HEK293 (cell line): ENCODE measurements at regions not wholly inside any gene's neighbourhood (a gene's known extent, or its start where the extent isn't known, plus 50 kb on each side); places are given as distances from the start of the nearest gene placed in this dataset.
"Not testable (repeated sequence)": the region's sequence is repeated elsewhere in the genome, so short reads cannot be mapped to it uniquely, and the experiment has no call there.

Source experiments
- CTCF ChIA-PET: fragments of 350-600 bp; formaldehyde crosslinking; extraction: SDS; loops from one replicate; lab custom pipeline; 2021; ENCODE audit warnings: antibody characterized with exemption; lab: Yijun Ruan, JAX
- POLR2A ChIA-PET: fragments of 300-600 bp; formaldehyde crosslinking; extraction: SDS; loops from one replicate; lab custom pipeline; 2020; ENCODE audit warnings: antibody characterized with exemption, inconsistent platforms; lab: Yijun Ruan, JAX
- H3K27ac ChIP-seq: fragments of 200-500 bp; sonication (Bioruptor generic); 2 replicates; pipeline ENCODE4 v1.5.1; 2014; ENCODE audit warnings: low read depth, low read length, control low read depth, inconsistent platforms; ENCODE audit errors: extremely low read depth
- H3K36me3 ChIP-seq, 2 experiments: fragments of 200-500 bp in 1 of 2; sonication (Bioruptor generic) in 1 of 2; 1 replicate in 1 of 2; 2 replicates in 1 of 2; pipeline ENCODE4 v1.5.1; 2014 to 2017; ENCODE audit warnings: inconsistent platforms in 2 of 2, low read length in 2 of 2; ENCODE audit not compliant: control insufficient read depth in 2 of 2, insufficient read depth in 1 of 2
- H3K4me1 ChIP-seq: fragments of 200-500 bp; sonication (Bioruptor generic); 2 replicates; pipeline ENCODE4 v1.5.1; 2014; ENCODE audit warnings: mild to moderate bottlenecking, low read length, inconsistent platforms; ENCODE audit not compliant: control insufficient read depth, insufficient read depth
- H3K4me3 ChIP-seq: 2 replicates; pipeline ENCODE4 v1.5.1; 2011; ENCODE audit warnings: low read depth, mild to moderate bottlenecking, control low read depth, low read length, moderate library complexity
- H3K9me3 ChIP-seq: fragments of 200-500 bp; sonication (Bioruptor generic); 2 replicates; pipeline ENCODE4 v1.5.1; 2014; ENCODE audit warnings: low read depth, low read length, inconsistent platforms; ENCODE audit not compliant: control insufficient read depth, insufficient read depth
- OVOL3 ChIP-seq: fragments of 450-650 bp; formaldehyde crosslinking; IDR thresholded peaks from 2 replicates; pipeline ENCODE4 v1.5.1; 2016; ENCODE audit warnings: missing biosample characterization, missing genetic modification characterization
- YY2 ChIP-seq: fragments of 450-650 bp; formaldehyde crosslinking; IDR thresholded peaks from 2 replicates; pipeline ENCODE4 v1.5.1; 2016; ENCODE audit warnings: missing biosample characterization, missing genetic modification characterization
- ZBTB21 ChIP-seq: fragments of 450-650 bp; formaldehyde crosslinking; IDR thresholded peaks from 2 replicates; pipeline ENCODE4 v1.5.1; 2017; ENCODE audit warnings: missing biosample characterization, missing genetic modification characterization
- ZFP69B ChIP-seq: fragments of 450-650 bp; formaldehyde crosslinking; IDR thresholded peaks from 2 replicates; pipeline ENCODE4 v1.5.1; 2016; ENCODE audit warnings: missing biosample characterization, missing genetic modification characterization
- ZNF112 ChIP-seq: fragments of 450-650 bp; formaldehyde crosslinking; IDR thresholded peaks from 2 replicates; pipeline ENCODE4 v1.5.0; 2017; ENCODE audit warnings: missing biosample characterization, missing genetic modification characterization
- ZNF202 ChIP-seq: fragments of 450-650 bp; formaldehyde crosslinking; IDR thresholded peaks from 2 replicates; pipeline ENCODE4 v1.5.1; 2016; ENCODE audit warnings: missing biosample characterization, missing genetic modification characterization, borderline replicate concordance
- ZNF214 ChIP-seq: fragments of 450-650 bp; formaldehyde crosslinking; IDR thresholded peaks from 2 replicates; pipeline ENCODE4 v1.5.1; 2017; ENCODE audit warnings: missing biosample characterization, mild to moderate bottlenecking, missing genetic modification characterization, borderline replicate concordance
- ZNF266 ChIP-seq: fragments of 450-650 bp; formaldehyde crosslinking; IDR thresholded peaks from 2 replicates; pipeline ENCODE4 v1.5.1; 2016; ENCODE audit warnings: missing biosample characterization, missing genetic modification characterization, low read depth
- ZNF488 ChIP-seq: fragments of 450-650 bp; formaldehyde crosslinking; IDR thresholded peaks from 2 replicates; pipeline ENCODE4 v1.5.1; 2016; ENCODE audit warnings: missing biosample characterization, missing genetic modification characterization
- ZNF529 ChIP-seq: fragments of 450-650 bp; formaldehyde crosslinking; IDR thresholded peaks from 2 replicates; pipeline ENCODE4 v1.5.1; 2017; ENCODE audit warnings: missing genetic modification characterization, missing biosample characterization; ENCODE audit not compliant: insufficient replicate concordance
- ZNF580 ChIP-seq: fragments of 450-650 bp; formaldehyde crosslinking; IDR thresholded peaks from 2 replicates; pipeline ENCODE4 v1.5.1; 2016; ENCODE audit warnings: missing biosample characterization, missing genetic modification characterization
- TF ChIP-seq, protein P1 (sequence below): fragments of 450-650 bp; formaldehyde crosslinking; IDR thresholded peaks from 2 replicates; pipeline ENCODE4 v1.5.1; 2016; ENCODE audit warnings: missing biosample characterization, missing genetic modification characterization, low read depth
- TF ChIP-seq, protein P2 (sequence below): fragments of 450-650 bp; formaldehyde crosslinking; IDR thresholded peaks from 2 replicates; pipeline ENCODE4 v1.5.1; 2017; ENCODE audit warnings: missing biosample characterization, mild to moderate bottlenecking, missing genetic modification characterization, moderate library complexity

DNA sequence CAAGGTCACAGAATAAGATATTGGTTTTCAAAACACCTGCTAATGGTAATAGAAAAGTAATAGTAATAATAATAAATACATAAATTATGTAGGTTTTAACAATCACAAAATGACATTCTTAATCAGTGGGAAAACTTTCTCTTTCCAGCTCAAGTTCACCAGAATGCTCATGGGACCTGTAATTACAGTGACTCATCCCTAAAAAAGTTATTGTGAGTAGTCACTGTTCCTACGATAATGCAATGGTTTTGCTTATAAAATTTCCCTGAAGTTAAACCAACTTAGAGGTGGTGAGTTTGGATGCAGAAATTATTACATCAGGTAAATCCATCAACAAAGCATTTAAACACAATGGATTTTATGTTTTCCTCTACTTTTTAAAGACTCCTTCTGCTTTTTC lies 502.3 kb downstream of the PID1 start:
- no peak overlapping the region for H3K4me3 ChIP-seq
- no peak for TF ChIP-seq YY2
- TF ChIP-seq, all 188 proteins: peak for 0
- Histone ChIP-seq H3K27ac (no peak overlapping the region), H3K4me1 (no peaks in the 10 kb centered on the region), H3K36me3 (no peaks in the 10 kb centered on the region), H3K9me3 (no peaks in the 10 kb centered on the region)
- ChIA-PET CTCF (no interaction called here), POLR2A (no interaction called here)

DNA sequence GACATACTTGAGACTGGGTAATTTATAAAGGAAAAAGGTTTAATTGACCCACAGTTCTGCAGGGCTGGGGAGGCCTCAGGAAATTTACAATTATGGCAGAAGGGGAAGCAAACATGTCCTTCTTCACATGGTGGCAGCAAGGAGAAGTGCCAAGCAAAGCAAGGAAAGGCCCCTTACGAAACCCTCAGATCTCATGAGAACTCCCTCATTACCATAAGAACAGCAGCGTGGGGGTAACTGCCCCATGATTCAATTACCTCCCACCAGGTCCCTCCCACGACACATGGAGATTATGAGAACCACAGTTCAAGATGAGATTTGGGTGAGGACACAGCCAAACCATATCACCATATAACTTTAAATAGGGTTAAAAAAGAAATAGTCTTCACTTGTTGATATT lies 502.9 kb downstream of the PID1 start:
- H3K4me1 ChIP-seq, H3K4me3 ChIP-seq, H3K36me3 ChIP-seq, H3K27ac ChIP-seq, POLR2A ChIA-PET, H3K9me3 ChIP-seq, CTCF ChIA-PET: not testable (repeated sequence)

DNA sequence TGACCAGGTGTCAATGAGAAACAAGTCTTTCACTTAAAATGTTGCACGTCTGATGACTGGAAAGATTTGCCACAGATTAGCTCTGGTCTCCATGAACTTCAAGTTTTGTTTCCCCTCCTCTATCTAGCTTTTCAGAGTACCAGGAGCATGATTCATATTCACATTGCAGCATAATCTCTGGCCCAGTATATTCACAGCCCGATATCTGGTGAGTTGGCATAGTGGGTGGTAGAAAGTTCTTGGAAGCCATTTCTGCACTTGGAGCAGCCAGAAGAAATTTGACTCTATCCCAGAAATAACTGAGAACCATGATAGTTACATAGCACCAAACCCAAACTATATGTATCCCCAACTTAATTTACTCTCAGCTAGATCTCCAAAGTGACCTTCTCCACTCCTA lies 503.9 kb downstream of the PID1 start:
- CTCF ChIA-PET = no interaction called here
- POLR2A ChIA-PET = no interaction called here
- no peaks in the 10 kb centered on the region for H3K4me1 ChIP-seq
- H3K27ac ChIP-seq = no peak overlapping the region
- TF ChIP-seq, protein P1, sequence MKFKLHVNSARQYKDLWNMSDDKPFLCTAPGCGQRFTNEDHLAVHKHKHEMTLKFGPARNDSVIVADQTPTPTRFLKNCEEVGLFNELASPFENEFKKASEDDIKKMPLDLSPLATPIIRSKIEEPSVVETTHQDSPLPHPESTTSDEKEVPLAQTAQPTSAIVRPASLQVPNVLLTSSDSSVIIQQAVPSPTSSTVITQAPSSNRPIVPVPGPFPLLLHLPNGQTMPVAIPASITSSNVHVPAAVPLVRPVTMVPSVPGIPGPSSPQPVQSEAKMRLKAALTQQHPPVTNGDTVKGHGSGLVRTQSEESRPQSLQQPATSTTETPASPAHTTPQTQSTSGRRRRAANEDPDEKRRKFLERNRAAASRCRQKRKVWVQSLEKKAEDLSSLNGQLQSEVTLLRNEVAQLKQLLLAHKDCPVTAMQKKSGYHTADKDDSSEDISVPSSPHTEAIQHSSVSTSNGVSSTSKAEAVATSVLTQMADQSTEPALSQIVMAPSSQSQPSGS (tag by site-specific recombination) = no peak
- TF ChIP-seq ZFP69B (tag by site-specific recombination) (no peak), ZNF529 (tag by site-specific recombination) (no peak), ZNF202 (tag by site-specific recombination) (no peak), ZNF266 (tag by site-specific recombination) (no peak), ZNF214 (tag by site-specific recombination) (no peak), OVOL3 (tag by site-specific recombination) (no peak), YY2 (no peak), ZNF580 (tag by site-specific recombination) (no peak), ZNF112 (no peak), ZNF488 (tag by site-specific recombination) (no peak), ZBTB21 (tag by site-specific recombination) (no peak)
- TF ChIP-seq, protein P2, sequence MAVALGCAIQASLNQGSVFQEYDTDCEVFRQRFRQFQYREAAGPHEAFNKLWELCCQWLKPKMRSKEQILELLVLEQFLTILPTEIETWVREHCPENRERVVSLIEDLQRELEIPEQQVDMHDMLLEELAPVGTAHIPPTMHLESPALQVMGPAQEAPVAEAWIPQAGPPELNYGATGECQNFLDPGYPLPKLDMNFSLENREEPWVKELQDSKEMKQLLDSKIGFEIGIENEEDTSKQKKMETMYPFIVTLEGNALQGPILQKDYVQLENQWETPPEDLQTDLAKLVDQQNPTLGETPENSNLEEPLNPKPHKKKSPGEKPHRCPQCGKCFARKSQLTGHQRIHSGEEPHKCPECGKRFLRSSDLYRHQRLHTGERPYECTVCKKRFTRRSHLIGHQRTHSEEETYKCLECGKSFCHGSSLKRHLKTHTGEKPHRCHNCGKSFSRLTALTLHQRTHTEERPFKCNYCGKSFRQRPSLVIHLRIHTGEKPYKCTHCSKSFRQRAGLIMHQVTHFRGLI (tag by site-specific recombination) = no peak
- H3K9me3 ChIP-seq = no peaks in the 10 kb centered on the region
- H3K36me3 ChIP-seq = no peaks in the 10 kb centered on the region
- H3K4me3 ChIP-seq = no peak overlapping the region

GRCh38 chr2:228763379-228763981 lies 507.6 kb downstream of the PID1 start:
- Histone ChIP-seq H3K4me1 (no peaks in the 10 kb centered on the region), H3K9me3 (no peaks in the 10 kb centered on the region), H3K36me3 (no peaks in the 10 kb centered on the region), H3K27ac (no peak overlapping the region), H3K4me3 (no peak overlapping the region)
- no peak for TF ChIP-seq ZNF529 (tag by site-specific recombination)
- POLR2A ChIA-PET = no interaction called here
- CTCF ChIA-PET = no interaction called here
